GM12878 (cell line): ENCODE measurements at regions not wholly inside any gene's neighbourhood (a gene's known extent, or its start where the extent isn't known, plus 50 kb on each side); places are given as distances from the start of the nearest gene placed in this dataset.

Experiments used
- CHD1 ChIP-seq: IDR thresholded peaks from 2 replicates; pipeline ENCODE4 v1.6.1; 2012; ENCODE audit warnings: low read depth, low read length, improper control_type of control experiment
- CHD2 ChIP-seq: IDR thresholded peaks from 2 replicates; pipeline ENCODE4 v1.6.1; 2011; ENCODE audit warnings: low read depth, low read length, improper control_type of control experiment, borderline replicate concordance
- DPF2 ChIP-seq: fragments of 450-650 bp; IDR thresholded peaks from 2 replicates; pipeline ENCODE4 v1.6.1; 2017; ENCODE audit warnings: mild to moderate bottlenecking
- EZH2 ChIP-seq: IDR thresholded peaks from 2 replicates; pipeline ENCODE4 v1.6.1; 2012; ENCODE audit warnings: low read depth, mild to moderate bottlenecking, control low read depth, inconsistent platforms, low read length, borderline replicate concordance; ENCODE audit not compliant: control insufficient read depth
- HCFC1 ChIP-seq: fragments of 150-350 bp; IDR thresholded peaks from 2 replicates; pipeline ENCODE4 v1.6.1; 2014; ENCODE audit warnings: low read length
- POLR2AphosphoS5 ChIP-seq: IDR thresholded peaks from 2 replicates; pipeline ENCODE4 v1.6.1; 2011; ENCODE audit warnings: mild to moderate bottlenecking, low read length, inconsistent platforms
- RFX5 ChIP-seq: IDR thresholded peaks from 2 replicates; pipeline ENCODE4 v1.6.1; 2011; ENCODE audit warnings: low read depth, low read length, improper control_type of control experiment

DNA sequence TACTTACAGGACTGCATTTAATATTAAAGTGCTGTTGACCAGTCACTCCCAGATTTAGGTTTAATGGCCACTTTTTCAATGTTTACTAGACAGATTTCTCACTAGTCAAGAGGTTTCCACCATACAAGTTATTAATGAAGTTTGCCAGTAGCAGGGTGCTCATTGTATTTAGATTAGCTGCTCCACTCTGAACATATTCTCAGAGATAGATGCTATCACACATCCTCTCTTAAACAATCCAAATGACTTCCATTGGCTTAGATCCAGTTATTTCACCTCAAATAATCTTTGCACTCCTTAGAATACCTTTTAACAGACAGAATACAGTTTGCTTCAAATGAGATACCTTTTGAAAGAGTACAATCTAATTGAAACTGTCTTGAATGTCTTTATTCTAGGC lies 276.1 kb downstream of the HDGFL1 start:
- TF ChIP-seq HCFC1 = no peak
- no peak for TF ChIP-seq CHD1
- no peak for TF ChIP-seq RFX5
- no peak for TF ChIP-seq POLR2AphosphoS5
- TF ChIP-seq EZH2 = no peak
- no peak for TF ChIP-seq CHD2
- TF ChIP-seq DPF2 = no peak
